ENCODE measurements at regions not wholly inside any gene's neighbourhood (a gene's known extent, or its start where the extent isn't known, plus 50 kb on each side); places are given as distances from the start of the nearest gene placed in this dataset.

DNA sequence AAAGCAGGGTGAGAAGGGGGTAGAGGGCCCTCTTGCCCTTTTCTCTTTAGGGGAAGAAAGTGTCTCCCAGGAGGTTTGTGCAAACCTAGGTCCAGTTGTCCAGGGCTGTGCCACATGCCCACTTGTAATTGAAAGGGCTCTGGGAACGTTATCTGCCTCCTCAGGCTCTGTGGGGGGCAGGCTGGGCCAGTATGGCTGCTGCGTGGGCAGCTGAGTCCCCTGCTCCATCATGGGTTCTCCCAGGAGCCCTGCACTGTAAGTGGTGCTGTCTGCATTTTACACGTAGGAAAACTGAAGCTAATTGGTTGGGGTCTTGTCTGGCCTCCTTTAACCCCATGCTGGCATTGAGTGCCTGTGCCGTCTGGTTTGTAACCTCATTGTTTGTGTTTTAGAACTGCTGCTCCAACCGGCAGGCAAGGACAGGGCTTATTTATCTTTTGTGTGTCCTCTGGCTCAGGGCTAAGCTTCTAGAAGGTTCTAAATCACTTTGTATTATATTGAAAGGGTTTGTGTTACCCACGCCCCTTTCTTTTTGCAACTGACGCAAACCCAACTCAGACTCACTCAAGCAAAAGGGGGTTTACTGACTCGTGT lies 117.7 kb upstream of the CIBAR2 start:
- TF ChIP-seq, protein P1, sequence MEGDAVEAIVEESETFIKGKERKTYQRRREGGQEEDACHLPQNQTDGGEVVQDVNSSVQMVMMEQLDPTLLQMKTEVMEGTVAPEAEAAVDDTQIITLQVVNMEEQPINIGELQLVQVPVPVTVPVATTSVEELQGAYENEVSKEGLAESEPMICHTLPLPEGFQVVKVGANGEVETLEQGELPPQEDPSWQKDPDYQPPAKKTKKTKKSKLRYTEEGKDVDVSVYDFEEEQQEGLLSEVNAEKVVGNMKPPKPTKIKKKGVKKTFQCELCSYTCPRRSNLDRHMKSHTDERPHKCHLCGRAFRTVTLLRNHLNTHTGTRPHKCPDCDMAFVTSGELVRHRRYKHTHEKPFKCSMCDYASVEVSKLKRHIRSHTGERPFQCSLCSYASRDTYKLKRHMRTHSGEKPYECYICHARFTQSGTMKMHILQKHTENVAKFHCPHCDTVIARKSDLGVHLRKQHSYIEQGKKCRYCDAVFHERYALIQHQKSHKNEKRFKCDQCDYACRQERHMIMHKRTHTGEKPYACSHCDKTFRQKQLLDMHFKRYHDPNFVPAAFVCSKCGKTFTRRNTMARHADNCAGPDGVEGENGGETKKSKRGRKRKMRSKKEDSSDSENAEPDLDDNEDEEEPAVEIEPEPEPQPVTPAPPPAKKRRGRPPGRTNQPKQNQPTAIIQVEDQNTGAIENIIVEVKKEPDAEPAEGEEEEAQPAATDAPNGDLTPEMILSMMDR (IDR thresholded peaks at IDR 0.05; ENCODE audit: insufficient read depth, low read depth, low read length): no peak
- no peak for TF ChIP-seq EZH2 (IDR thresholded peaks at IDR 0.05; ENCODE audit: insufficient read depth, low read length)
